PFSK-1 (cell line): ENCODE measurements at regions not wholly inside any gene's neighbourhood (a gene's known extent, or its start where the extent isn't known, plus 50 kb on each side); places are given as distances from the start of the nearest gene placed in this dataset.

ENCODE experiments used
- FOXP2 ChIP-seq: optimal IDR thresholded peaks from 2 replicates; pipeline ENCODE3; 2011; ENCODE audit warnings: borderline replicate concordance, control low read depth, inconsistent platforms; ENCODE audit not compliant: insufficient read depth; ENCODE audit errors: extremely low read length, extremely low read depth
- POLR2AphosphoS5 ChIP-seq: IDR thresholded peaks from 2 replicates; pipeline ENCODE4 v1.6.1; 2012; ENCODE audit warnings: low read depth, mild to moderate bottlenecking, control low read depth, low read length, moderate library complexity
- REST ChIP-seq, 2 experiments: IDR thresholded peaks; 2 replicates each; pipeline versions ENCODE4 v1.6.1 to v1.8.0; 2011 to 2012; ENCODE audit warnings: low read depth in 2 of 2, low read length in 2 of 2, control low read depth in 1 of 2, inconsistent platforms in 1 of 2, mild to moderate bottlenecking in 1 of 2, moderate library complexity in 1 of 2; ENCODE audit not compliant: insufficient read depth in 1 of 2
- SIN3A ChIP-seq: IDR thresholded peaks from 2 replicates; pipeline ENCODE4 v1.6.1; 2012; ENCODE audit warnings: mild to moderate bottlenecking, low read length, moderate library complexity, borderline replicate concordance; ENCODE audit not compliant: insufficient read depth
- TAF1 ChIP-seq: IDR thresholded peaks from 2 replicates; pipeline ENCODE4 v1.6.1; 2012; ENCODE audit warnings: low read length, control low read depth, borderline replicate concordance; ENCODE audit not compliant: insufficient read depth

GRCh38 chr1:184194236-184194635 lies 142.7 kb downstream of the TSEN15 start:
- TF ChIP-seq SIN3A (no peak), REST (IDR thresholded peaks at IDR 0.05; ENCODE audit: insufficient read depth in 1 of 2, low read depth in 2 of 2, low read length in 2 of 2) (no peak), FOXP2 (no peak), POLR2AphosphoS5 (no peak), TAF1 (no peak)

GRCh38 chr1:184197831-184198230 lies 146.3 kb downstream of the TSEN15 start:
- TF ChIP-seq POLR2AphosphoS5 (no peak), SIN3A (no peak), TAF1 (no peak), REST (IDR thresholded peaks at IDR 0.05; ENCODE audit: insufficient read depth in 1 of 2, low read depth in 2 of 2, low read length in 2 of 2) (no peak)

- TF ChIP-seq SIN3A: no peak
- TF ChIP-seq POLR2AphosphoS5: no peak
- no peak for TF ChIP-seq FOXP2
- no peak for TF ChIP-seq REST (IDR thresholded peaks at IDR 0.05; ENCODE audit: insufficient read depth in 1 of 2, low read depth in 2 of 2, low read length in 2 of 2)
- no peak for TF ChIP-seq TAF1
Measured at GRCh38 chr1:184199036-184199435, 147.5 kb downstream of the TSEN15 start.

GRCh38 chr1:184199438-184200085 lies 148.0 kb downstream of the TSEN15 start:
- TF ChIP-seq TAF1: no peak
- TF ChIP-seq REST (IDR thresholded peaks at IDR 0.05; ENCODE audit: insufficient read depth in 1 of 2, low read depth in 2 of 2, low read length in 2 of 2): no peak
- TF ChIP-seq POLR2AphosphoS5: no peak
- no peak for TF ChIP-seq SIN3A
- no peak for TF ChIP-seq FOXP2

- no peak for TF ChIP-seq TAF1
- TF ChIP-seq POLR2AphosphoS5: no peak
- no peak for TF ChIP-seq SIN3A
- TF ChIP-seq REST (IDR thresholded peaks at IDR 0.05; ENCODE audit: insufficient read depth in 1 of 2, low read depth in 2 of 2, low read length in 2 of 2): no peak
- TF ChIP-seq FOXP2: no peak
Measured at GRCh38 chr1:184208622-184209021, 157.1 kb downstream of the TSEN15 start.
